SK-N-MC (cell line): ENCODE measurements at regions not wholly inside any gene's neighbourhood (a gene's known extent, or its start where the extent isn't known, plus 50 kb on each side); places are given as distances from the start of the nearest gene placed in this dataset.

Experiments used
- EZH2 ChIP-seq: fragments of 200-600 bp; sonication (generic); IDR thresholded peaks from one replicate; pipeline ENCODE4 v1.6.1; 2017; ENCODE audit warnings: antibody characterized with exemption
- POLR2AphosphoS5 ChIP-seq: IDR thresholded peaks from 2 replicates; pipeline ENCODE4 v1.6.1; 2012; ENCODE audit warnings: mild to moderate bottlenecking, low read depth, low read length, borderline replicate concordance

DNA sequence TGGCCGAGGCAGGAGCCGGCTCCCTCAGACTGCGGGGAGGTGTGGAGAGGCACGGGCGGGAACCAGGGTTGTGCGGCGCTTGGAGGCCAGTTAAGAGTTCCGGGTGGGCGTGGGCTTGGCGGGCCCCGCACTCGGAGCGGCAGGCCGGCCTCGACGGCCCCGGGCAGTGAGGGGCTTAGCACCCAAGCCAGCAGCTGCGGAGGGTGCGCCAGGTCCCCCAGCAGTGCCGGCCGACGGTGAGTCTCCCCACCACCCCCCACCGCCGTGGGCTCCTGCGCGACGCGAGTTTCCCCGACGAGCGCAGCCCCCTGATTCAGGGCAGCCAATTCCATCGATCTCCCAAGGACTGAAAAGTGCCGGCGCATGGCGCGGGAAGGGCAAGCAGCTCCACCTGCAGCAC is 605.4 kb upstream of the SLC35B3 start:
- TF ChIP-seq POLR2AphosphoS5 (no peak), EZH2 (no peak)
